Astrocyte (in vitro differentiated cells and primary cell): ENCODE measurements at regions not wholly inside any gene's neighbourhood (a gene's known extent, or its start where the extent isn't known, plus 50 kb on each side); places are given as distances from the start of the nearest gene placed in this dataset.

ENCODE experiments used
- DNase-seq: peaks from one replicate; pipeline ENCODE4 v3.0.0-alpha.2; 2010; ENCODE audit warnings: low read depth
- FAIRE-seq: peaks from 2 replicates; lab custom pipeline; 2011; peaks lifted over from hg19 to GRCh38; lab: Jason Lieb, UNC
- H2AFZ ChIP-seq: 2 replicates; pipeline ENCODE4 v1.6.0; 2012; ENCODE audit warnings: low read depth, low read length, inconsistent platforms
- H3K27ac ChIP-seq: 2 replicates; pipeline ENCODE4 v1.5.1; 2011; ENCODE audit warnings: low read depth, low read length, inconsistent platforms
- H3K27me3 ChIP-seq: 2 replicates; pipeline ENCODE4 v1.6.0; 2011; ENCODE audit warnings: low read length, inconsistent platforms; ENCODE audit not compliant: insufficient read depth
- H3K36me3 ChIP-seq: 2 replicates; pipeline ENCODE4 v1.5.1; 2011; ENCODE audit warnings: low read length, inconsistent platforms; ENCODE audit not compliant: insufficient read depth
- H3K4me1 ChIP-seq: 2 replicates; pipeline ENCODE4 v1.5.1; 2011; ENCODE audit warnings: low read length, inconsistent platforms; ENCODE audit not compliant: insufficient read depth
- H3K4me2 ChIP-seq: 2 replicates; pipeline ENCODE4 v1.6.0; 2012; ENCODE audit warnings: low read length, inconsistent platforms
- H3K4me3 ChIP-seq: 2 replicates; pipeline ENCODE4 v1.5.1; 2011; ENCODE audit warnings: low read depth, mild to moderate bottlenecking, low read length, inconsistent platforms; ENCODE audit not compliant: insufficient read depth
- H3K79me2 ChIP-seq: 2 replicates; pipeline ENCODE4 v1.6.0; 2012; ENCODE audit warnings: mild to moderate bottlenecking, low read length, inconsistent platforms; ENCODE audit not compliant: insufficient read depth
- H3K9ac ChIP-seq: 2 replicates; pipeline ENCODE4 v1.6.0; 2012; ENCODE audit warnings: mild to moderate bottlenecking, low read length, inconsistent platforms
- H3K9me3 ChIP-seq: 2 replicates; pipeline ENCODE4 v1.5.1; 2012; ENCODE audit warnings: low read depth, mild to moderate bottlenecking, low read length, inconsistent platforms; ENCODE audit not compliant: insufficient read depth
- H4K20me1 ChIP-seq: 2 replicates; pipeline ENCODE4 v1.6.0; 2012; ENCODE audit warnings: low read length, inconsistent platforms; ENCODE audit not compliant: insufficient read depth
- H3K27ac Mint-ChIP-seq: one replicate; pipeline ENCODE4 v1.8.0; 2021; ENCODE audit warnings: mild to moderate bottlenecking, mixed read lengths; ENCODE audit not compliant: unreplicated experiment
- H3K27me3 Mint-ChIP-seq: one replicate; pipeline ENCODE4 v1.8.0; 2021; ENCODE audit warnings: low read depth, mixed read lengths; ENCODE audit not compliant: unreplicated experiment
- H3K36me3 Mint-ChIP-seq: one replicate; pipeline ENCODE4 v1.8.0; 2021; ENCODE audit warnings: low read depth, mixed read lengths; ENCODE audit not compliant: unreplicated experiment
- H3K4me1 Mint-ChIP-seq: one replicate; pipeline ENCODE4 v1.8.0; 2021; ENCODE audit warnings: low read depth, mixed read lengths; ENCODE audit not compliant: unreplicated experiment
- H3K4me3 Mint-ChIP-seq: one replicate; pipeline ENCODE4 v1.8.0; 2021; ENCODE audit warnings: mild to moderate bottlenecking, moderate library complexity, mixed read lengths; ENCODE audit not compliant: unreplicated experiment
- H3K9me3 Mint-ChIP-seq: one replicate; pipeline ENCODE4 v1.8.0; 2021; ENCODE audit warnings: mild to moderate bottlenecking, mixed read lengths; ENCODE audit not compliant: unreplicated experiment
- EZH2 ChIP-seq: IDR thresholded peaks from 2 replicates; pipeline ENCODE4 v1.6.1; 2012; ENCODE audit warnings: mild to moderate bottlenecking, low read length, inconsistent platforms; ENCODE audit not compliant: insufficient read depth
- TF ChIP-seq, protein P1 (sequence below): IDR thresholded peaks from 2 replicates; pipeline ENCODE4 v1.5.1; 2011; ENCODE audit warnings: low read depth, mild to moderate bottlenecking, inconsistent platforms, low read length, moderate library complexity; ENCODE audit not compliant: insufficient read depth

DNA sequence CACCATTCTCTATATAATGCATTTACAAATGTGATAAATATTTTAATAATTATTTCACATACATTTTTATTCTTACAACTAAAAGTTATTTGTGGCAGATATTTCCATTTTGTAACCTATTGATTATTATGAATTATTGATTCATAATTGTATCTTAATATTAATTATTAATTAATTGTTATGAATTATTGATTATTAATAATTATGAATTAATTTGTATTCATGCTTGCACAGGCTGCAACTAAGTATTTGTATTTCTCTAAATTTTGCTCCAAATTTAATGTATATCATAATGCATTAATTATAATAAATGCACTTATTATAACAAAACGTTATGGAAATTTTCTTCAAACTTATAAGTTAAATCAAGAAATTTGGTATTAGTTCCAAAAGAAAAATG, 929.7 kb downstream of the PCDH7 start:
- H3K9ac ChIP-seq: no peak overlapping the region

DNA sequence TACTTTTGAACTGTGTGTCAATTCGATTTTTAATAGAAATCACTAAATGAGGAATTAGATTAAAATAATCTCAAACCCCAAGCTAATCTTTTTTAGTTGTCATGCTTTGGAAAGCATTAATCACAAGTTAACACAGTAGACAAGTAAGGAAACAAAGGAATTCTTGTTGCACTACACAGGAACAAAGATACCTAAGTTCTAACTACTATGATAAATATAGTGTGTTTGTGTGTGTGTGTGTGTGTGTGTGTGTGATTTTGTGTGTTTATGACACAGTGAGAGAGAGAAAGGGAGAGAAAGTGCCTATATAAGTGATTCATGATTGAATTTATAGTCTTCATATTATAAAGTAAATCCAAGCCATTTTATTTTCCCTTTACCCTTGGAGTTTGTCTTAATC, 931.4 kb downstream of the PCDH7 start:
- H4K20me1 ChIP-seq: no peaks in the 10 kb centered on the region
- no peaks in the 10 kb centered on the region for H3K79me2 ChIP-seq
- no peaks in the 10 kb centered on the region for H3K36me3 ChIP-seq
- H3K27me3 ChIP-seq: no peaks in the 10 kb centered on the region
- H3K27ac ChIP-seq: no peak overlapping the region
- Mint-ChIP-seq H3K27ac (no peak overlapping the region), H3K4me1 (peaks cover 5% of the 10 kb centered on the region), H3K9me3 (no peaks in the 10 kb centered on the region), H3K4me3 (no peak overlapping the region), H3K27me3 (no peaks in the 10 kb centered on the region), H3K36me3 (no peaks in the 10 kb centered on the region)
- DNase-seq: no peak
- no peak for FAIRE-seq
- no peak overlapping the region for H3K4me3 ChIP-seq
- H2AFZ ChIP-seq: no peak overlapping the region
- no peak for TF ChIP-seq EZH2
- TF ChIP-seq, protein P1, sequence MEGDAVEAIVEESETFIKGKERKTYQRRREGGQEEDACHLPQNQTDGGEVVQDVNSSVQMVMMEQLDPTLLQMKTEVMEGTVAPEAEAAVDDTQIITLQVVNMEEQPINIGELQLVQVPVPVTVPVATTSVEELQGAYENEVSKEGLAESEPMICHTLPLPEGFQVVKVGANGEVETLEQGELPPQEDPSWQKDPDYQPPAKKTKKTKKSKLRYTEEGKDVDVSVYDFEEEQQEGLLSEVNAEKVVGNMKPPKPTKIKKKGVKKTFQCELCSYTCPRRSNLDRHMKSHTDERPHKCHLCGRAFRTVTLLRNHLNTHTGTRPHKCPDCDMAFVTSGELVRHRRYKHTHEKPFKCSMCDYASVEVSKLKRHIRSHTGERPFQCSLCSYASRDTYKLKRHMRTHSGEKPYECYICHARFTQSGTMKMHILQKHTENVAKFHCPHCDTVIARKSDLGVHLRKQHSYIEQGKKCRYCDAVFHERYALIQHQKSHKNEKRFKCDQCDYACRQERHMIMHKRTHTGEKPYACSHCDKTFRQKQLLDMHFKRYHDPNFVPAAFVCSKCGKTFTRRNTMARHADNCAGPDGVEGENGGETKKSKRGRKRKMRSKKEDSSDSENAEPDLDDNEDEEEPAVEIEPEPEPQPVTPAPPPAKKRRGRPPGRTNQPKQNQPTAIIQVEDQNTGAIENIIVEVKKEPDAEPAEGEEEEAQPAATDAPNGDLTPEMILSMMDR: no peak
- H3K9me3 ChIP-seq: no peaks in the 10 kb centered on the region
- no peak overlapping the region for H3K4me2 ChIP-seq
- H3K4me1 ChIP-seq: no peaks in the 10 kb centered on the region
- H3K9ac ChIP-seq: no peak overlapping the region

More for the DNA sequence above, 929.7 kb downstream of the PCDH7 start:
- Mint-ChIP-seq H3K4me1 (no peaks in the 10 kb centered on the region), H3K9me3 (no peaks in the 10 kb centered on the region), H3K27me3 (no peaks in the 10 kb centered on the region), H3K36me3 (no peaks in the 10 kb centered on the region), H3K4me3 (no peak overlapping the region), H3K27ac (no peak overlapping the region)
- TF ChIP-seq, protein P1: no peak
- TF ChIP-seq EZH2: no peak
- Histone ChIP-seq H3K27ac (no peak overlapping the region), H3K79me2 (no peaks in the 10 kb centered on the region), H4K20me1 (no peaks in the 10 kb centered on the region), H3K4me2 (no peak overlapping the region), H3K4me1 (no peaks in the 10 kb centered on the region), H3K4me3 (no peak overlapping the region), H3K36me3 (no peaks in the 10 kb centered on the region), H3K27me3 (no peaks in the 10 kb centered on the region), H2AFZ (no peak overlapping the region), H3K9me3 (no peaks in the 10 kb centered on the region)
- FAIRE-seq (no peak), DNase-seq (no peak)

DNA sequence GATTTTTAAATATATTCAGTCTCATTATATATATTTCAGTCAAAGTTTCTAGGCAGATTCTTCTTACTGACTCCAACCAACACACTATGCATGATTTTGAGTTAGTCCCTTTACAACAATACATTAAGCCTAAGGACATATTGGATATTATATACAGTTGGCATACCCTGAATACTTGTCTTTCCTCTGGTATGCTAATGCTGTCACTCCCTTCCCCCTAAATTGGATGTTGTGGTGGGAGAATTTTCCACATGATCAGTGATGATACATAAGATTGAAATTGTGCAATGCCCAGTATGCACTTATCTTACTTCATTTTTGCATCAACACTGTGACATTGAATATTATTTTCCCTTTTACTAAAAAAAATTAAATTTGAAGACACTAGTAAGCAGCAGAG, 935.2 kb downstream of the PCDH7 start:
- H3K4me3 ChIP-seq: no peak overlapping the region
- H3K4me1 Mint-ChIP-seq: peaks cover 5% of the 10 kb centered on the region
- H3K9me3 ChIP-seq: no peaks in the 10 kb centered on the region
- no peak overlapping the region for H3K27ac ChIP-seq
- DNase-seq (peak; percentile 49), FAIRE-seq (peak; percentile 9)
- no peak overlapping the region for H2AFZ ChIP-seq
- no peaks in the 10 kb centered on the region for H3K4me1 ChIP-seq
- H3K9me3 Mint-ChIP-seq: no peaks in the 10 kb centered on the region
- no peaks in the 10 kb centered on the region for H3K27me3 Mint-ChIP-seq
- no peak overlapping the region for H3K4me2 ChIP-seq
- H3K4me3 Mint-ChIP-seq: no peak overlapping the region
- no peaks in the 10 kb centered on the region for H3K36me3 ChIP-seq
- no peak for TF ChIP-seq EZH2
- TF ChIP-seq, protein P1: no peak
- H3K79me2 ChIP-seq: no peaks in the 10 kb centered on the region
- H3K9ac ChIP-seq: no peak overlapping the region
- no peaks in the 10 kb centered on the region for H4K20me1 ChIP-seq
- no peak overlapping the region for H3K27ac Mint-ChIP-seq
- H3K36me3 Mint-ChIP-seq: no peaks in the 10 kb centered on the region
- H3K27me3 ChIP-seq: no peaks in the 10 kb centered on the region
